Stomach (tissue), 4 donors: ENCODE measurements at regions not wholly inside any gene's neighbourhood (a gene's known extent, or its start where the extent isn't known, plus 50 kb on each side); places are given as distances from the start of the nearest gene placed in this dataset.
"Not testable (repeated sequence)": the region's sequence is repeated elsewhere in the genome, so short reads cannot be mapped to it uniquely, and the experiment has no call there.

Experiments used
- CTCF ChIP-seq, 7 experiments: fragments of 450-650 bp in 4 of 7; fragments of 200-600 bp in 3 of 7; sonication (generic) in 3 of 7; IDR thresholded peaks; one replicate each; pipeline ENCODE4 v1.5.1; 2016 to 2019; ENCODE audit warnings: antibody characterized with exemption in 7 of 7, control low read depth in 2 of 7, mild to moderate bottlenecking in 1 of 7
- POLR2AphosphoS5 ChIP-seq, 3 donors: sonication (generic); formaldehyde crosslinking; IDR thresholded peaks; one replicate each; pipeline ENCODE4 v1.6.1; 2016; ENCODE audit warnings: antibody characterized with exemption in 3 of 3

- not testable (repeated sequence) for TF ChIP-seq CTCF, POLR2AphosphoS5 (IDR thresholded peaks at IDR 0.05)
Observed at GRCh38 chr2:36279506-36279905, 76.1 kb upstream of the CRIM1 start.
